GM12878 (cell line): ENCODE measurements at regions not wholly inside any gene's neighbourhood (a gene's known extent, or its start where the extent isn't known, plus 50 kb on each side); places are given as distances from the start of the nearest gene placed in this dataset.

Source experiments
- ATAC-seq: fragments of 200-7000 bp; cut with Tn5 transposase; 3 replicates; pipeline ENCODE4 v1.9.1; 2020; ENCODE audit warnings: mild to moderate bottlenecking, moderate library complexity
- BruUV-seq: library from RNA; stranded (reverse); fragments of 400-500 nt; replicated peaks from 2 replicates; lab custom pipeline; 2021; lab: Mats Ljungman, UMichigan
- CTCF ChIA-PET: fragments of 300-600 bp; sonication (Branson Sonifier 250); formaldehyde crosslinking; extraction: SDS; loops from one replicate; lab custom pipeline; 2021; ENCODE audit warnings: inconsistent platforms; lab: Yijun Ruan, JAX
- POLR2A ChIA-PET: fragments of 350-600 bp; formaldehyde crosslinking; extraction: SDS; loops from one replicate; lab custom pipeline; 2021; ENCODE audit warnings: inconsistent platforms; lab: Charles Lee
- RAD21 ChIA-PET: fragments of 300-600 bp; sonication (Branson Sonifier 250); formaldehyde crosslinking; loops from one replicate; lab custom pipeline; 2023; ENCODE audit warnings: antibody characterized with exemption; ENCODE audit not compliant: unreplicated experiment; lab: Charles Lee
- SMC1A ChIA-PET: fragments of 300-600 bp; sonication (Branson Sonifier 250); formaldehyde crosslinking; loops from one replicate; lab custom pipeline; 2023; ENCODE audit not compliant: unreplicated experiment, uncharacterized antibody; lab: Charles Lee
- DNase-seq: peaks from one replicate; pipeline ENCODE4 v3.0.0-alpha.2; 2011; ENCODE audit warnings: low read depth, low spot score
- FAIRE-seq: peaks from 3 replicates; lab custom pipeline; 2011; peaks lifted over from hg19 to GRCh38; lab: Jason Lieb, UNC
- H2AFZ ChIP-seq: 2 replicates; pipeline ENCODE4 v1.6.0; 2011; ENCODE audit warnings: low read depth, low read length, control low read depth; ENCODE audit not compliant: control insufficient read depth
- H3K27ac ChIP-seq: 2 replicates; pipeline ENCODE4 v1.5.1; 2011; ENCODE audit warnings: control low read depth; ENCODE audit not compliant: control insufficient read depth, insufficient read depth
- H3K27me3 ChIP-seq, 2 experiments: replicated peaks in 1 of 2; 2 replicates each; pipeline versions ENCODE4 v1.6.0 to v1.6.1; 2011; ENCODE audit warnings: low read length in 1 of 2; ENCODE audit not compliant: control insufficient read depth in 2 of 2, insufficient read depth in 2 of 2
- H3K36me3 ChIP-seq, 2 experiments: 2 replicates each; pipeline ENCODE4 v1.5.1; 2011; ENCODE audit warnings: low read length in 1 of 2; ENCODE audit not compliant: control insufficient read depth in 2 of 2, insufficient read depth in 2 of 2
- H3K4me1 ChIP-seq: 2 replicates; pipeline ENCODE4 v1.6.1; 2011; ENCODE audit warnings: mild to moderate bottlenecking, low read length, moderate library complexity, mixed read lengths; ENCODE audit not compliant: control insufficient read depth, insufficient read depth
- H3K4me2 ChIP-seq: 2 replicates; pipeline ENCODE4 v1.6.0; 2011; ENCODE audit warnings: control low read depth; ENCODE audit not compliant: control insufficient read depth, insufficient read depth
- H3K4me3 ChIP-seq: fragments of 200-600 bp; sonication (generic); 2 replicates; pipeline ENCODE4 v1.5.1; 2016
- H3K79me2 ChIP-seq: 2 replicates; pipeline ENCODE4 v1.6.0; 2011; ENCODE audit warnings: low read length; ENCODE audit not compliant: control insufficient read depth, insufficient read depth
- H3K9ac ChIP-seq: 2 replicates; pipeline ENCODE4 v1.8.0; 2011; ENCODE audit warnings: low read length, control low read depth, mixed read lengths; ENCODE audit not compliant: control insufficient read depth, insufficient read depth
- H3K9me3 ChIP-seq: replicated peaks from 3 replicates; pipeline ENCODE4 v1.5.1; 2011; ENCODE audit warnings: mild to moderate bottlenecking, low read length; ENCODE audit not compliant: control insufficient read depth, insufficient read depth
- H4K20me1 ChIP-seq: 2 replicates; pipeline ENCODE4 v1.6.0; 2011; ENCODE audit not compliant: control insufficient read depth, insufficient read depth
- BMI1 ChIP-seq: fragments of 450-650 bp; IDR thresholded peaks from 2 replicates; pipeline ENCODE4 v1.6.1; 2016; ENCODE audit warnings: mild to moderate bottlenecking, moderate library complexity, borderline replicate concordance
- CEBPB ChIP-seq, 2 experiments: fragments of 150-350 bp in 1 of 2; IDR thresholded peaks; 2 replicates each; pipeline ENCODE4 v1.6.1; 2012 to 2014; ENCODE audit warnings: low read depth in 2 of 2, low read length in 2 of 2, borderline replicate concordance in 1 of 2, inconsistent platforms in 1 of 2
- CHD1 ChIP-seq: IDR thresholded peaks from 2 replicates; pipeline ENCODE4 v1.6.1; 2012; ENCODE audit warnings: low read depth, low read length, improper control_type of control experiment
- KLF5 ChIP-seq: fragments of 450-650 bp; IDR thresholded peaks from 2 replicates; pipeline ENCODE4 v1.6.1; 2014; ENCODE audit warnings: mild to moderate bottlenecking; ENCODE audit not compliant: partially characterized antibody
- PML ChIP-seq: IDR thresholded peaks from 2 replicates; pipeline ENCODE4 v1.6.1; 2012; ENCODE audit warnings: low read length, inconsistent platforms
- WRNIP1 ChIP-seq: IDR thresholded peaks from 2 replicates; pipeline ENCODE4 v1.6.1; 2011; ENCODE audit warnings: low read depth, low read length, improper control_type of control experiment, borderline replicate concordance
- WGBS: methylation state at CpG from one replicate; pipeline ENCODE4 v1.1.6; 2016; ENCODE audit warnings: low lambda C conversion rate; ENCODE audit not compliant: insufficient replicate concordance, insufficient coverage; ENCODE audit errors: missing lambda C conversion rate; 5-methylcytosine and 5-hydroxymethylcytosine counted together
- in situ Hi-C: fragments of 300-500 bp; cut with MboI; formaldehyde crosslinking; loops from 9 replicates; pipeline ENCODE4 v1.14.3; 2018; ENCODE audit warnings: mixed read lengths
- intact Hi-C: fragments of 100-400 bp; cut with micrococcal nuclease; formaldehyde crosslinking; loops from one replicate; pipeline ENCODE4 v1.14.2; 2022; ENCODE audit not compliant: unreplicated experiment
- TF ChIP-seq, protein P1 (sequence below): IDR thresholded peaks from 2 replicates; pipeline ENCODE4 v1.6.1; 2012; ENCODE audit warnings: improper control_type of control experiment, low read depth, low read length; ENCODE audit not compliant: insufficient replicate concordance

GRCh38 chr2:128780434-128781080, 461.9 kb upstream of the HS6ST1 start (continued):
- TF ChIP-seq CHD1: no peak
- TF ChIP-seq, protein P1, sequence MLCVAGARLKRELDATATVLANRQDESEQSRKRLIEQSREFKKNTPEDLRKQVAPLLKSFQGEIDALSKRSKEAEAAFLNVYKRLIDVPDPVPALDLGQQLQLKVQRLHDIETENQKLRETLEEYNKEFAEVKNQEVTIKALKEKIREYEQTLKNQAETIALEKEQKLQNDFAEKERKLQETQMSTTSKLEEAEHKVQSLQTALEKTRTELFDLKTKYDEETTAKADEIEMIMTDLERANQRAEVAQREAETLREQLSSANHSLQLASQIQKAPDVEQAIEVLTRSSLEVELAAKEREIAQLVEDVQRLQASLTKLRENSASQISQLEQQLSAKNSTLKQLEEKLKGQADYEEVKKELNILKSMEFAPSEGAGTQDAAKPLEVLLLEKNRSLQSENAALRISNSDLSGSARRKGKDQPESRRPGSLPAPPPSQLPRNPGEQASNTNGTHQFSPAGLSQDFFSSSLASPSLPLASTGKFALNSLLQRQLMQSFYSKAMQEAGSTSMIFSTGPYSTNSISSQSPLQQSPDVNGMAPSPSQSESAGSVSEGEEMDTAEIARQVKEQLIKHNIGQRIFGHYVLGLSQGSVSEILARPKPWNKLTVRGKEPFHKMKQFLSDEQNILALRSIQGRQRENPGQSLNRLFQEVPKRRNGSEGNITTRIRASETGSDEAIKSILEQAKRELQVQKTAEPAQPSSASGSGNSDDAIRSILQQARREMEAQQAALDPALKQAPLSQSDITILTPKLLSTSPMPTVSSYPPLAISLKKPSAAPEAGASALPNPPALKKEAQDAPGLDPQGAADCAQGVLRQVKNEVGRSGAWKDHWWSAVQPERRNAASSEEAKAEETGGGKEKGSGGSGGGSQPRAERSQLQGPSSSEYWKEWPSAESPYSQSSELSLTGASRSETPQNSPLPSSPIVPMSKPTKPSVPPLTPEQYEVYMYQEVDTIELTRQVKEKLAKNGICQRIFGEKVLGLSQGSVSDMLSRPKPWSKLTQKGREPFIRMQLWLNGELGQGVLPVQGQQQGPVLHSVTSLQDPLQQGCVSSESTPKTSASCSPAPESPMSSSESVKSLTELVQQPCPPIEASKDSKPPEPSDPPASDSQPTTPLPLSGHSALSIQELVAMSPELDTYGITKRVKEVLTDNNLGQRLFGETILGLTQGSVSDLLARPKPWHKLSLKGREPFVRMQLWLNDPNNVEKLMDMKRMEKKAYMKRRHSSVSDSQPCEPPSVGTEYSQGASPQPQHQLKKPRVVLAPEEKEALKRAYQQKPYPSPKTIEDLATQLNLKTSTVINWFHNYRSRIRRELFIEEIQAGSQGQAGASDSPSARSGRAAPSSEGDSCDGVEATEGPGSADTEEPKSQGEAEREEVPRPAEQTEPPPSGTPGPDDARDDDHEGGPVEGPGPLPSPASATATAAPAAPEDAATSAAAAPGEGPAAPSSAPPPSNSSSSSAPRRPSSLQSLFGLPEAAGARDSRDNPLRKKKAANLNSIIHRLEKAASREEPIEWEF: no peak
- TF ChIP-seq PML: no peak

- POLR2A ChIA-PET: no interaction called here
Measured at GRCh38 chr2:128781166-128781565, 462.5 kb upstream of the HS6ST1 start.

More at GRCh38 chr2:128781166-128781565, 462.5 kb upstream of the HS6ST1 start:
- H3K9ac ChIP-seq: no peak overlapping the region
- H2AFZ ChIP-seq: no peak overlapping the region
- CTCF ChIA-PET: no interaction called here
- RAD21 ChIA-PET: no interaction called here
- H3K4me2 ChIP-seq: no peak overlapping the region
- H4K20me1 ChIP-seq: no peaks in the 10 kb centered on the region
- no peak overlapping the region for H3K4me3 ChIP-seq
- H3K79me2 ChIP-seq: no peaks in the 10 kb centered on the region
- DNase-seq (no peak), FAIRE-seq (no peak), ATAC-seq (no peak)
- intact Hi-C loops (no loop called here), in situ Hi-C loops (no loop called here)
- SMC1A ChIA-PET: no interaction called here
- 2% methylated on average over 3 of the region's 3 CpGs for WGBS
- no TSS peak for BruUV-seq
- no peaks in the 10 kb centered on the region for H3K4me1 ChIP-seq
- TF ChIP-seq KLF5 (no peak), WRNIP1 (no peak), BMI1 (no peak), CEBPB (IDR thresholded peaks at IDR 0.05; ENCODE audit: borderline replicate concordance in 1 of 2, low read depth in 2 of 2, low read length in 2 of 2) (no peak)
- no peaks in the 10 kb centered on the region for H3K36me3 ChIP-seq
- H3K27me3 ChIP-seq: no peaks in the 10 kb centered on the region; a peak in 1 of 4 replicates
- no peaks in the 10 kb centered on the region for H3K9me3 ChIP-seq
- H3K27ac ChIP-seq: no peak overlapping the region
